Epithelial cell of esophagus (primary cell): ENCODE measurements at regions not wholly inside any gene's neighbourhood (a gene's known extent, or its start where the extent isn't known, plus 50 kb on each side); places are given as distances from the start of the nearest gene placed in this dataset.

Experiments
- DNase-seq: peaks from one replicate; pipeline ENCODE4 v3.0.0; 2010; ENCODE audit warnings: low read depth
- H3K4me3 ChIP-seq: 2 replicates; pipeline ENCODE4 v1.5.1; 2011; ENCODE audit warnings: mild to moderate bottlenecking, low read length, control low read depth
- CTCF ChIP-seq: IDR thresholded peaks from 2 replicates; pipeline ENCODE4 v1.5.1; 2011; ENCODE audit warnings: low read depth, mild to moderate bottlenecking, low read length, control low read depth, inconsistent platforms; ENCODE audit not compliant: insufficient read depth; ENCODE audit errors: missing control alignments

GRCh38 chr18:41077076-41077475 lies 878.0 kb upstream of the PIK3C3 start:
- DNase-seq: peak; percentile 60
- TF ChIP-seq CTCF: no peak
- H3K4me3 ChIP-seq: no peak overlapping the region

- peak; percentile 82 for DNase-seq
- TF ChIP-seq CTCF: no peak
- no peak overlapping the region for H3K4me3 ChIP-seq
Measured at GRCh38 chr18:41075212-41075611, 879.8 kb upstream of the PIK3C3 start.

GRCh38 chr18:41073372-41073954 lies 881.6 kb upstream of the PIK3C3 start:
- no peak overlapping the region for H3K4me3 ChIP-seq
- peak; percentile 24 for DNase-seq

GRCh38 chr18:41072946-41073345 lies 882.1 kb upstream of the PIK3C3 start:
- DNase-seq: no peak
- no peak for TF ChIP-seq CTCF
- H3K4me3 ChIP-seq: no peak overlapping the region

More at GRCh38 chr18:41073372-41073954, 881.6 kb upstream of the PIK3C3 start:
- TF ChIP-seq CTCF: no peak

- no peak overlapping the region for H3K4me3 ChIP-seq
- no peak for TF ChIP-seq CTCF
- DNase-seq: no peak
Measured at GRCh38 chr18:41071826-41072225, 883.2 kb upstream of the PIK3C3 start.

- no peak for DNase-seq
- H3K4me3 ChIP-seq: no peak overlapping the region
- TF ChIP-seq CTCF: no peak
Measured at GRCh38 chr18:41069167-41069566, 885.9 kb upstream of the PIK3C3 start.

- no peak overlapping the region for H3K4me3 ChIP-seq
- no peak for TF ChIP-seq CTCF
- DNase-seq: no peak
Measured at GRCh38 chr18:41064916-41065315, 890.1 kb upstream of the PIK3C3 start.
